ENCODE measurements at regions not wholly inside any gene's neighbourhood (a gene's known extent, or its start where the extent isn't known, plus 50 kb on each side); places are given as distances from the start of the nearest gene placed in this dataset.

DNA sequence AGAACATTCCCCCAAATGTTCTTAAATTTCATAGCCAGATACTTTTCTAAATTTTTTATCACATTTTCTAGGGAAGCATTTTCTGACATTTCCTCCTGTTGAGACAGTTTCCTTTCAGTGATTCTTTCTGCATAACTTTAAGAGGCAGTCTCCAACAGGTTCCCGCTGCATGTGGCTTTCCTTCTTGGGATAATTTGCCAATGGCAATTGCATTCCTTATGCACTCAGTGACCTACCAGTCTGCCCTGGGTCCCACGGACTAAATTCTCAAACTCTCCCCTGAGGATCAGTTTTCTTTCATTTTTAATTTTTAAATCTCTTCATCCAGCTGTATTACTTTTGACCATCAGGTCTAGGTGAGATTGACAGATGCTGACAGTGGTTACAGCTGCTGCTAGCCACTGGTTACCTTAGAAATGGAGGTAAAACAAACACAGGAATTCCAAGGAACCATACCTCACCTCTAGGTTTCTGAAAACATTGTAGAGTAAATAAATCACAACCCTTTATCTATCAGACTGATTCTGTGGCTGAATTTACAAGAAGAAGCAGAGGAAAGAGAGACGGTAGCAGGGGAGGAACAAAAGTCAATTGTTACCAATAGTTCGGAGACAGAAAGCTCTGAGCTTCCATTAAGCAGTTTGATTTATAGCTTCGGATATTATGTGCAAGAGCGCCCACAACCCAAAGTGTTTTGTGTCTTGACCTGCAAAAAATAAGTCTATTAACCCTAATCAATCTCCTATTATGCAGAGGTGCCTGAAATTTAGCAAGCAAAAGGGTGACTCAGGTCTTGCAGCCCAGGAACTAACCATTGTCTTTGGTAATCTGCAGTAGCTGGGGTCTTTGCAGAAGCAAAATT lies 216.0 kb downstream of the PMP22 start:
- Histone ChIP-seq H3K27me3 (no peaks in the 10 kb centered on the region), H3K27ac (no peak overlapping the region), H3K9ac (ENCODE audit: low read depth in 2 of 2, low read length in 2 of 2) (no peak overlapping the region), H3K9me3 (no peaks in the 10 kb centered on the region), H3K4me3 (no peak overlapping the region), H3K4me1 (no peaks in the 10 kb centered on the region), H3K36me3 (no peaks in the 10 kb centered on the region)
- no peak for TF ChIP-seq CTCF (IDR thresholded peaks at IDR 0.05)
- DNase-seq, result no peak
- intact Hi-C loops (cut with DNase I), result no loop called here

DNA sequence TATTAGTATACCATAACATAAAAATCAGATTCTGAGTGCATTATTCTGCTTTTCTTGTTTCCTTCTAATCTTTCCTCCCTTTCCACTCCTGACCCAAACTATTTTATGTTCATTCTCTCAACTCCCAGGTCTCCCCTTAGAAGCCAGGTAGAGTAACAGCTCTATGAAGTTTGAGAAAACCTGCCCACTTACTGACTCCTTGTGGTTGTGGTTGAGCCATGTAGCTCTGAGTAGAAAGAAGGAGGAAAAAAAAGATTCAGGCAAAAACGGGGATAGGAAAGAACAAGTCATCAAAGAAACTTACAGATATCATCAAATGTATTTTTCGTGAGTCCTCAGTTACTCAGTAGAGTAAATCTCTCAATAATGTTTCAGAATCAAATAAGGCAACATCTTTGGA lies 216.7 kb downstream of the PMP22 start:
- H3K27me3 ChIP-seq, result no peaks in the 10 kb centered on the region
- DNase-seq, result no peak
- H3K4me1 ChIP-seq, result no peaks in the 10 kb centered on the region
- no peak overlapping the region for H3K4me3 ChIP-seq
- no peak for TF ChIP-seq CTCF (IDR thresholded peaks at IDR 0.05)
- intact Hi-C loops (cut with DNase I), result no loop called here
- no peak overlapping the region for H3K9ac ChIP-seq (ENCODE audit: low read depth in 2 of 2, low read length in 2 of 2)
- no peaks in the 10 kb centered on the region for H3K36me3 ChIP-seq
- no peaks in the 10 kb centered on the region for H3K9me3 ChIP-seq
- H3K27ac ChIP-seq, result no peak overlapping the region

DNA sequence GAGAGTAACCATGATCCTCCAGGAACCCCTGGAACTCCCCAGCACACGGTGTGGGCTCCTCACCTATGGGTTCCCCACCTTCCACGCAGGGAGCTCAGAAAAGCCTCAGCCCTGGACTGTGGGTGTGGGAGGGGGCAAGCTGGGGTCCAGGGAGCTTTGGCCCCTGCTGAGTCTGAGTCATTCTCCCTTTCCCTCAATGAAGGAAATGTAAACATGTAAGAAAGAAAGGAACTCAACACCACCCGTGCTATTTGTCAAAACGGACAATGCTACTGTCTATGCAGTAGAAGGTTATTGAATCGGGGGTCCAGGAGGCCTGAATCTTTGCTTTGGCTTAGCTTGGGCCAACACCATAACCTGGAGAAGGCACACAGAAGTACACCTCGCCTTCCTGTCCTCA lies 222.8 kb downstream of the PMP22 start:
- DNase-seq, result no peak
- intact Hi-C loops (cut with DNase I), result no loop called here

DNA sequence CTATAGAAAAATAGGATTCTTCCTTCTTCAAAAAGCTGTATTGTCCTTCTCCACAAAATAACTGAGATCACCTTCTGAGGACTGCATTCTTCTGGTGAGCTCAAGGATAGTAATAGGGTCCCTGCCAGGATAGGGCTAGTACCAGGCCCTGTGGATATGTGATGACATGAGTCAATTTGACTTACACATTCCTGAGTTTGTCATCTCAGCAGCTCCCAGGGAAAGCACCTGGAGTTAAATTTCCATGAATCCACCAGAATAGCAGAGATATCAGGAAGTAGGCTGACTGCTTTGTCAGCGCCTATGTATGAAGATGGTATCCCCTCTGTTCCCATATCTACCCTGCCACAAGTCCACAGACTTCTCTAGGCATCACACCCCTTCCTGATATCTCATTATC lies 225.8 kb downstream of the PMP22 start:
- Histone ChIP-seq H3K27me3 (no peaks in the 10 kb centered on the region), H3K27ac (no peak overlapping the region), H3K36me3 (no peaks in the 10 kb centered on the region), H3K4me1 (no peaks in the 10 kb centered on the region), H3K9ac (ENCODE audit: low read depth in 2 of 2, low read length in 2 of 2) (no peak overlapping the region), H3K4me3 (no peak overlapping the region), H3K9me3 (no peaks in the 10 kb centered on the region)
- TF ChIP-seq CTCF (IDR thresholded peaks at IDR 0.05), result no peak
- intact Hi-C loops (cut with DNase I), result no loop called here
- no peak for DNase-seq

More for the DNA sequence above, 222.8 kb downstream of the PMP22 start:
- Histone ChIP-seq H3K9me3 (no peaks in the 10 kb centered on the region), H3K4me3 (no peak overlapping the region), H3K27ac (no peak overlapping the region), H3K9ac (ENCODE audit: low read depth in 2 of 2, low read length in 2 of 2) (no peak overlapping the region), H3K4me1 (no peaks in the 10 kb centered on the region), H3K27me3 (no peaks in the 10 kb centered on the region), H3K36me3 (no peaks in the 10 kb centered on the region)
- no peak for TF ChIP-seq CTCF (IDR thresholded peaks at IDR 0.05)

DNA sequence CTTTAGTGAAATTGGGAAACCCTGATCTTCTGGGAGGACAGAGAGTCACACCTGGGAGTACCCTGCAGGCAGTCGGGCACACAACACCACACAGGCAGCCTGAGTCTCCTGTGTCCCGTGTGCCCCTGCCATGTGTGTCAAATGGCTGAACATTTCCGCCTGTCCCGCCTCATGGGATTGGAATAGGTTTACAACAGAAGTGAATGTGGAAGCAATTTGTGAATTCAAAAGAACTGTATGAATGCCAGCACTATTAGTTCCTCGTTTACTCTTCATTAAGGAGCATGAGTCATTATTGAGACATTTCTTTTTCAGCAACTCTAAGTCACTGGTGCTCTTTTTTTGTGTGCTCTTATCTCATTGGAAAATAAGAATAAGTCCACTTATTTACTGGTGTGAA lies 226.5 kb downstream of the PMP22 start:
- intact Hi-C loops (cut with DNase I), result no loop called here

More for the DNA sequence above, 226.5 kb downstream of the PMP22 start:
- H3K4me1 ChIP-seq, result no peaks in the 10 kb centered on the region
- no peaks in the 10 kb centered on the region for H3K9me3 ChIP-seq
- no peak overlapping the region for H3K9ac ChIP-seq (ENCODE audit: low read depth in 2 of 2, low read length in 2 of 2)
- no peak for DNase-seq
- no peak overlapping the region for H3K27ac ChIP-seq
- TF ChIP-seq CTCF (IDR thresholded peaks at IDR 0.05), result no peak
- H3K27me3 ChIP-seq, result no peaks in the 10 kb centered on the region
- H3K36me3 ChIP-seq, result no peaks in the 10 kb centered on the region
- no peak overlapping the region for H3K4me3 ChIP-seq

Measured in colonic mucosa (tissue), 4 donors.